GM21381 (cell line): ENCODE measurements at regions not wholly inside any gene's neighbourhood (a gene's known extent, or its start where the extent isn't known, plus 50 kb on each side); places are given as distances from the start of the nearest gene placed in this dataset.
"Not testable (repeated sequence)": the region's sequence is repeated elsewhere in the genome, so short reads cannot be mapped to it uniquely, and the experiment has no call there.

ENCODE experiments used
- ATAC-seq: cut with Tn5 transposase; IDR thresholded peaks from one replicate; pipeline ENCODE4 v1.9.1; 2021; ENCODE audit warnings: mild to moderate bottlenecking, moderate library complexity; ENCODE audit not compliant: unreplicated experiment

DNA sequence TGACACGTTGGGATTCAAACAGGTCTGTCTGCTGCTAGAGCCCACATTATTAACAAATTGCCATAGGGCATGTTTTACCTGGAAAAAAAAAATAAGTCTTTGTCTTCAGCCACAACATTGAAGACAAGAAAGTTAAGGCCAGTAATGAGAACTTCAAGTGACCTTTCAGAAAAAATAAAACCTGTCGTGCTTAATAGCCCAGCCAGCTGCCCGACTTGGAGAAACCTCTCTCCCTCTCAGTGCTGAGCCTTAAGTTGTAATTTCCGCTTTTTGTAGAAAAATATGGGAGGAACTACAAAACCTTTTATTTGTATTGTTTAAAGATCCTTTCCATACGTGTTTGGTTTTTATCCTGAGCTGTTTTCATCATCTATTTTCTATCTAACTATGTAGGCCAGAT lies 454.3 kb upstream of the SLITRK6 start:
- not testable (repeated sequence) for ATAC-seq

DNA sequence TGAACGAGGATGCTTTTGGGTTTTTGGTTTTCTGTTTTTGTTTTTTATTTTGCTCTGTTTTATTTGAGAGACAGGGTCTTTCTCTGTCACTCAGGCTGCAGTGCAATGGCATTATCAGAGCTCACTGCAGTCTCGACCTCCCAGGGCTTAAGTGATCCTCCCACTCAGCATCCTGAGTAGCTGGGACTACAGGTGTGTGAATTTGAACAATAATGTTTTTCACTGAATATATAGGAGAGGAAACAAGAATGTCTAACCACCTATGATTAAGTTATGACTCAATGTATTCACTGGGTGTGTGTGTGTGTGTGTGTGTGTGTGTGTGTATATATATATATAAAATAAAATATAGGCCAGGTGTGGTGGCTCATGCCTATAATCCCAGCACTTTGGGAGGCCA lies 456.6 kb upstream of the SLITRK6 start:
- ATAC-seq: not testable (repeated sequence)

DNA sequence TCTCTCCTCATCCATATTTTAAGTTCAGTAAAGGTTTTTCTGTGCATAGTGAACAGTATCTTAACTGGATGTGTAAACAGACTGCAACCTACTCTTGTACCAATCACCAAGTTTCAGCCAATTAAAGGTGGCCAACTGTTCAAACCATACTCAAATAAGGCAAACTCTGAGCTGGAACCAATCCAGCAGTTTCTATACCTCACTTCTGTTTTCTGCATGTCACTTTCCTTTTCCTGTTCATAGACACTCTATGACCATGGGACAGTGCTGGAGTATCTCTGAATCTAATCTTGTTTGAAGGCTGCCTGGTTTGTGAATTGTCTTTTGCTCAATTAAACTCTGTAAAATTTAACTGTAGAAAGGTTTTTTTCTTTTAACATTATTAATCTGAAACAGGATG lies 470.3 kb upstream of the SLITRK6 start:
- no peak for ATAC-seq

DNA sequence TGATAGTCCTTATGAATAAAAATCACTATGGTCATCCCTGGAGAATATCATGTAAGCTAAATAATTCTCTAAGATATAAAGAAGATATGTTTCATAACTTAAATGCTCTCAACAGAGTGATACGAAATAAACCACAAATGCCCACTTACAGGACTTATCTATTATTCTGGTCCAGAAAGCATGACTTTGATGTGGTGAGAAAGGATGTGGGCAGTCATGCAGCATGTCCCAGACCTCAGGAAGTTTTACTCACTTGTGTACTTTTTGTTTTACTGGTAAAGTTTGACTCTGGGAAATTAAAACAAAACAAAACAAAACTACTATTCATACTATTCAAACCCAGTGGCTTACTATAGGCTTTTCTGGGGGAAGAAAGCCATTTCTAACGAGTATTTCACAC lies 483.2 kb upstream of the SLITRK6 start:
- ATAC-seq: no peak

DNA sequence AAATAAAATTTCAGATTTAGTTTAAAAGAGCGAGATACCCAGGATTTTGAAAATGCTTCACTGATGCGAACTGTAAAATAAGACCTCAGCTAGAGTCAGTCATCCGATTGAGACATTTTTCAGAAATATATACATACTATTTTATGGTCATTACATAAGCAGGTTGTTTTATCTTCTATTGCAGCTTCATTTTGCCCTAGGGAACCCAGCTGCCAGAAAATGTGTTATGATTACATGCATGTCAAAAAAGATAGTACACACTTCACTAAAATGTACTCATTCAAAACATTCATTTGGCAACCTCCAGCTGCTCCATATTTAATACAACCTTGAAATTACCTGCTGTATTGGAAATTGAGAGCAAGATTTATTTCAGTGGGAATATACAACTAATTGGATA lies 483.8 kb upstream of the SLITRK6 start:
- ATAC-seq: no peak

DNA sequence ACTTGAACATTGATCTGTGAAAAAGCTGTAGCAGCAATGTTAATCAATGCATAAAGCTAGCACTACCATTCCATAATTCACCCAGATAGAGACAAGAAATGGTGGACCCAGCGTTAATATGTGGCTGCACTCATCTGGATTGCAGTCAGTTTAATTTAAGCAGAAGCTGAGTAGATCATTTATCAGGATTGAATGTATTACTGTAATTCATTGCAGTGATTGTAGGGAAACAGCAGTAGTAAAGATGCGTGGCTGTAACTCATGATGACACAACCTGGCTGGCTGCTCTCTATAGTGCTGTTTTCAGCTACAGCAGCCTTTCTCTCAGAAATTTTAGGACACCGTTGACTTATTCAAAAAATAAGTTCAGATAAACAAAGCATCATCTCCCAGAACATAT lies 499.5 kb upstream of the SLITRK6 start:
- no peak for ATAC-seq

DNA sequence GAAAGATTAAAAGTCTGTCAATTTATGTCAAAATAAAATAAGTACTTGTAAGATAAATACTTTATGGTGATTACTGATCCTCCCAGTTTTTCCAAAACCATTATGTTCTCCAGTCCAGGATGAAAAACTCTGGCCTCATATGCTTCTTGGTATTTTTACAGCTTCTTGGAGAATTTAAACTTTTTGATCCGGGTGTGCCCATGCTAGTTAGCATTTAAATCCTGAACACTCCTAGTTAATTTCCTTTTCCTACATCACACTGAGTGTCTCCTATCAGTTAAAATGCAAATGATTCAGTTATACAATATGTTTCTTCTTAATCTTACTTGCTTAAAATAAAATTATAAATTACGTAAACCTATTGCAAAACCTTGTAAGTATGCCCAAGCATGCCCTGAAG lies 499.9 kb upstream of the SLITRK6 start:
- no peak for ATAC-seq

DNA sequence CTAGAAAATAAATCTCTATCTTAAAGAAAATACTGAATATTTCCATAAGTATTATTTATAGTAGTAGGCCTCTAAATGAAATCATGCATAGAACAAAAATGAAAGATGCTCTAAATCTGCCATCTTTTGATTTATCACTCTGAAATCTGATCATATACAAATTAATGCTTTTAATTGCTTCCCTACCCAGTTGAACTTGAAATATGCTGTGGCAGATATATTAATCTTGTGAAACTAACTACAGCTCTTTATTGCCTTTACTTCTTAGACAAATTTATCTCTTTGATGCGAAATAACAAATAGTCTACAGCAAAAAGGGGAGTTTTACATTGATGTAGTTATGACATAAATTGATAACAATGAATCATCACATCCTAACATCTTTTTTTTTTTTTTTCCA lies 510.7 kb upstream of the SLITRK6 start:
- ATAC-seq: no peak

DNA sequence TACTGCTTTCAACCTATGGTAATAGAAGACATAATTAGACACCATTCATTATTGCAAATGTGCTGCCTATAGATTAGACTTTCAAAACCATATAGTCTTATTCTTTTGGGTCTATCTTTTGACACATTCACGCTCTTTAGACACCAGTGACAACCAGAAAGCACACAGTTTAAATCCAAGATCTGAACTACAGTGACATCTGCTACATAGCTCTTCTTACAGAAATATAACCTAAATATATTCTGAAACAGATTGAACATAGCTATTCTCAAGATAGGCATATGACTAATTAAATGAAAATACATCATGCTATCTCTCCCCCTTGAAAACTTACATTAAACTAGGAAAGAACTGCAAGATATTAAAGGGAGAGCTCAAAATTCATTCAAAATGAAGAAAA lies 514.2 kb upstream of the SLITRK6 start:
- ATAC-seq: no peak

DNA sequence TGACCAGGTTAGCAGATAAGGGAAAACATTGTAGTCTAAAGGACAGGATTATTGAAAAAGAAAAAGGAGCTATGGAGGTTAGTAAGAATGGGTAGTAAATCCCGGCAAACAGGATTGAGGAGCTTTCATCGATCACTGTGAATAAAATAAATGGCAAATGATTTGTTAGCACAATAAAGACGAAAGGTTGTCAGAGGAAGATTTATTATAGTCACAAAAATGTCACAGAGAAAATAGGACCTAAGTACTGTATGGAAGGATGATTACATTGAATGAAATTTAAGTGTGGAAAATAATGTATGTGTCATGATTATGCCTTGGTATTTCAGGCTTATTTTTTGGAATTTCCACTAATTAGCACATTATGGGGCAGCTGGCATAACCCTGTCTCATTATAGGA lies 519.2 kb upstream of the SLITRK6 start:
- no peak for ATAC-seq

DNA sequence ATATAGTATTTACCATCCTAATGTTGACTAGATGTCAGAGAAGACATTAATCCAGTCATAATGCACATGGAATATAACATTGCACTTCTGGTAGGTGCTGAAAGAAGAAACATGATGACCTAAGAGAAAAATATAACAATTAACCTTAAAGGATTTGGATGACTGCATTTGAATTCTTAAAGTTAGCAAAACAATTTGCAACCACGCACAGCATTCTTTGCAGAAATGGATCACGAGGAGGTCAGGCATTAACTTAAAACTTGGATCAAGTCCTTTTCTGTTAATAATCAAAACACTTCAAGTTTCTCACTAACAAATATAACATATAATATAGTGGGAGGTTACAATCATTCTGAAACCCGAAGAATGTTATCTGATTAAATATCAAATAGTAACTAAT lies 525.0 kb upstream of the SLITRK6 start:
- no peak for ATAC-seq

DNA sequence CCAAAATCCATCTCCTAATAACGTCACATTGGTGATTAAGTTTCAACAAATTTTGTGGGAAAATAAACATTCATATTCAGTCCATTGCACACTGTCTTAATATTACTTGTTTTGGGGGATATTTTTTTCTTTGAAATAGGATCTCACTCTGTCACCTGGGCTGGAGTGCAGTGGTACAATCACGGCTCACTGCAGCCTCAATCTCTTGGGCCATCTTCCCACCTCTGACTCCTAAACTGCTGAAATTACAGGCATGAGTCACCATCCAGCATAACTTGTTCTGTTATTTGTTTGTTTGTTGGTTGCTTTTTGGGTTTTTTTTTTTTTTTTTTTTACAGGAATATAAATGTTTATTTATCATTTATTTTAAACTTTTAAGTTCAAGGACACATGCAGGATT lies 556.1 kb upstream of the SLITRK6 start:
- no peak for ATAC-seq

DNA sequence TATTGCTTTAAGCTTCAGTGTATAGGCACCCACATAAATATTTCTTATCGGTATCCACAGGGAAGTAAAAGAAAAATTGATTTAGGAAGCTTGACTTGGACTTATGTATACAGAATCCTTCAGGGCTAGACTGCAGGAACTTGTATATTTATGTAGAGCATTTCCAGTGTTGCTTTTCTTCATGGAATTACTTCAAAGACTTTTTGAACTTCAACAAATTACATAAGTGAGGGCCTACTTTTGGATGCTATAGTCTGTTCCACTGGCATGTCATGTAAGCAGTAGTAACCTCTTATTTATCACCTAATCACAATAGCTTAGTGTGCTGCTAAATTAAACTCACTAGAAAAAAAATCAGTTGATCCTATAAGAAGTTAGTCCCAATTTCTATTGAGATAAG lies 557.9 kb upstream of the SLITRK6 start:
- ATAC-seq: no peak

DNA sequence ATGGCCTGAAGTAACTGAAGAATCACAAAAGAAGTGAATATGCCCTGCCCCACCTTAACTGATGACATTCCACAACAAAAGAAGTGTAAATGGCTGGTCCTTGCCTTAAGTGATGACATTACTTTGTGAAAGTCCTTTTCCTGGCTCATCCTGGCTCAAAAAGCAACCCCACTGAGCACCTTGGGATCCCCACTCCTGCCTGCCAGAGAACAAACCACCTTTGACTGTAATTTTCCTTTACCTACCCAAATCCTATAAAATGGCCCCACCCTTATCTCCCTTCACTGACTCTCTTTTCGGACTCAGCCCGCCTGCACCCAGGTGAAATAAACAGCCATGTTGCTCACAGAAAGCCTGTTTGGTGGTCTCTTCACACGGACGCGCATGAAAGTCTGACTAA lies 564.5 kb upstream of the SLITRK6 start:
- ATAC-seq: not testable (repeated sequence)

DNA sequence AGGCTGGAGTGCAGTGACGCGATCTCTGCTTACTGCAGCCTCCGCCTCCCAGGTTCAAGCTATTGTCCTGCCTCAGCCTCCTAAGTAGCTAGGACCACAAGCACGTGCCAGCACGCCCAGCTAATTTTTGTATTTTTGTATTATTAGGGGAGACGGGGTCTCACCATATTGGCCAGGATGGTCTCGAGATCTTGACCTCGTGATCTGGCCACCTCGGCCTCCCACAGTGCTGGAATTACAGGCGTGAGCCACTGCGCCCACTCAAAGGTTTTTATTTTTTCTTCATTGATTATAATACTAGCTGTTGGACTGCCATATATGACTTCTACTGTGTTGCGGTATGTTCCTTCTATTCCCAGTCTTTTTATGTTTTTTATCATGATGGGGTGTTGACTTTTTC lies 569.7 kb upstream of the SLITRK6 start:
- ATAC-seq: no peak

DNA sequence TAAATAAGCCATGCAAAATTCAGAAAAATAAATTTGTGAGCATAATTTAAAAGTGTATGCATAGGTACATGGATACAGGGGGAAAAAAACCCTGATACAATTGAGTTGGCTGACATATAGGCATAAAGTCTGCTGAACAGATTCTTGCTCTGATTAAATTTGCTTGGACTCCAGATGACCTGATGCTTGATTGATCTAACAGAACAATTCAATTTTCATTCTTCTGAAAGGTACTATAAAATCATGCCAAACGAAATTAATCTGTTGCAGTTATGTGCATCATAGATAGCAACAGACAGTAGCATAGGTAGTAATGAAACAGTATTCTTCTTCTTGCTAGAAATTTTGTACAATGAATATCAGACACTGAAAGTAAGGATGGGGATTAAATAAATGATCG lies 578.2 kb upstream of the SLITRK6 start:
- no peak for ATAC-seq

DNA sequence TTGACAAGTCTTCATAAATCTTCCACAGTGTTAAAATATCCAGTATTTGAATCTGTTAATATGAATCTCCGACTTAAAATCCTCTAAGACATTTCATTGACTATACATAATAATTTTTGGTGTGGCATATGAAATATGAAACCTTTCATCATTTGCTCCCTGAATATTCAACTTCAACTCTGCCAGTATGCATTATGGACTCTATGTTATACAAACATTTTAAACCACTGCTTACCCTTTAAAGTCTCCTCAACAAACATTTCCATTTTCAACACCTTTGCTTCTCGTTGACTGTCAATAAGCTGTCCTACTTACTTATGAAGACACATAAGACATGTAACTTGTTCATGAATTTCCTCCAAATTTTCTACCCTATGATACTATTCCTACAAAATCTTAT lies 579.4 kb upstream of the SLITRK6 start:
- ATAC-seq: no peak

DNA sequence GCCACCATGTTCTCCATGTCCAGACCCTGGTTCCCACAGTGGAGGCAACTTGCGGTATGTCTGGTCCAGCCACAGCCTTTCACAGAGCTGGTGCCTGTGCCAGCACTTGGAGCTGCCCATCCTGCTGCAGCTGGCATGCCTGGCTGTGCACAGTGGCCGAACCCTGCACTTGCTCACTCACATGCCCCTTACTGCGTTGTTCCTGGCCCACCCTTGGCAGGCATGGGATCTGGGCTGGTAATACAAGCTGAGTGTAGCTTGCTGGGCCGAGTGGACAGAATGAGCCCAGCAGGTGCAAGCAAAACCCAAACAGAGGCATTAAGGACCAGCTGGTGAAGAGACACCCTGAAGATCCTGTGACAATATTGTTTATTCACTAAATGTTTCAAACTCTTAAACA lies 583.9 kb upstream of the SLITRK6 start:
- no peak for ATAC-seq

DNA sequence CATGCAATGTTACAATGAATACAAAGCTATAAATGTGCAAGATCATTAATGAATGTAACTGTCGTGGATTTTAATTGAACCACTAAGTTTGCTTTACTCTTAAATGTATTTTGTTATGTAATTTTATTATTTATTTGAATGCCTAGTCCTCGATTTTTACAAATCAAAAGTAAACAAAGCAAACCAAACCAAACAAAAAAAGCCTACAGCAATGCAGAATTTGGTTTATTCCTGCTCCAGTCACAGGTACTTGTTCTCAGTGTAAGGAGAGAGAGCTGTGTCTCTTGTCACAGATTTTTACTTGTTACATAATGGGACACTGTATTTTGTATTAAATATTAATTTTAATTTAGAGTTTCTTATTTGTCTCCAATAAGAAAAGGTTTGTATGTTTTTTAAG lies 584.3 kb upstream of the SLITRK6 start:
- no peak for ATAC-seq

DNA sequence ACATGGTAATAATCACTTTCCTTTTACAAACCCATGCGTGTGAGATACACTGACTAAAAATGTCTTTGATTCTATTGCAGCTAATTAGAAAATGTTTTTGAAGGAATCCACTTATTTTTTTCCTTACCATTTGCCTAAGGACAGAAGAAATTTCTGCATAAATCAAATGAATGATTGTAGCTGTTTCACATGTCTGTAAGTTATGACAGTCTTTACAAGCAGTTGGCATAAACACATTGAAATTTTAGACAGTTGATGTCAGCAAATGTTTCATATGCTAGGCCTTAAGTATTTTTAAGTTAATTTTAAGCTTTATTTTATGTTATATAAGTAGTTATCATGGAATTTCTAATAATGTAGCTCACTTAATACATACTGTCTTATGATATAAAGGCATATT lies 598.4 kb upstream of the SLITRK6 start:
- no peak for ATAC-seq

DNA sequence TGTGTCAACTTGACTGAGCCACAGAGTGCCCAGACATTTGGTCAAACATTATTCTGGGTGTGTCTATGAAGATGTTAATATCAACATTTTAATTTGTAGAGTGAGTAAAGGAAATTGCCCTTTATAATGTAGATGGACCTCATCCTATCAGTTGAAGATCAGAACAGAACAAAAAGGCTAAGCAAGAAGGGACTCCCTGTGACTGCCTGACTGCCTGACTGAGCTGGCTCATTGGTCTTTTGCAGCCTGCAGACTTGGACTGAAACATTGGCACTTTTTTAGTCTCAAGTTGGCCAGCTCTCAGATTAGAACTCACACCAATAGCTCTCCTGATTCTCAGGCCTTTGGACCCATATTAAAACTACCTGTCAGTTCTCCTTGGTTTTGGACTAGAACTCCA lies 600.4 kb upstream of the SLITRK6 start:
- no peak for ATAC-seq

DNA sequence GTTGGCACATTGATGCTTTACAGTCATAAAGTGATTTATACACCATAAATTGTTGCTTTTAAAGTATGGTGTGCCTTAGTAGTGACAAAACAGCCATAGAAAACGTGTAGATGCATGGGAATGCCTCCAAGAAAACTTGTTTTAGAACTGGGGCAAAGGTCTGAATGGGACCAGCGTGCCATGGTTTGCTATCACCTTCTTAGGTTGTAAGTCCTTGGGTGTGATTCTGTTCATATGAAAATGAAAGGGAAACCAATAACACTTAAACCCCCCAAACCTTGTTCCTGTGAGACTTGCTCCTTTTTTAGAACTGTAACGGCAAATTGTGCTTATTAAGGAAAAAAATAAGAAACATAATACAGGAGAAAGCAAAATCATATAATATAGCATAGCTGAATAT lies 603.3 kb upstream of the SLITRK6 start:
- ATAC-seq: no peak

DNA sequence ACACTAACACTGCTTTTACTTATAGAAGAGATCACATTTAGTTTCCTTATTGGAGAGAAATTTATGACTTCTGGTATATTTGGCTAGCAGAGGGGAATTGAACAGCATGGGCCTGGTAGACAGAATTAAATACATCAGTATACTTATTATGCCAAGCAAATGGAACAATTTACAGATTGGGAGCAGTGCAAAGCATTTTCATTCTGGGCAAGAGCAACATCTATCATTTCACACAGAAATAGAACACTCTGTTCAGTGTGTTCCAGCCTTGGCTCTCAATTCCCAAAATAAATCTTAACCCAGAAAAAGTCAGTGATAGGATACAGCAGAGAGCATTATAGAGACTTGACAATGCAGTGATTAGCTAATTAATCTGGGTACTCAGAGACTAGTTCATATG lies 604.0 kb upstream of the SLITRK6 start:
- ATAC-seq: no peak
